Endothelial cell of umbilical vein (primary cell): ENCODE measurements at regions not wholly inside any gene's neighbourhood (a gene's known extent, or its start where the extent isn't known, plus 50 kb on each side); places are given as distances from the start of the nearest gene placed in this dataset.

Experiments used
- BruUV-seq: library from RNA; stranded (reverse); fragments of 400-500 nt; replicated peaks from 2 replicates; lab custom pipeline; 2021; lab: Mats Ljungman, UMichigan
- CTCF ChIA-PET: fragments of 300-600, 350-600 bp; sonication (Branson Sonifier 250); formaldehyde crosslinking; loops from one replicate; lab custom pipeline; 2021; ENCODE audit warnings: antibody characterized with exemption, inconsistent platforms; lab: Charles Lee
- POLR2A ChIA-PET: fragments of 300-600, 350-600 bp; sonication (Branson Sonifier 250); formaldehyde crosslinking; loops from one replicate; lab custom pipeline; 2021; ENCODE audit warnings: antibody characterized with exemption, inconsistent platforms; lab: Charles Lee
- DNase-seq: peaks from one replicate; pipeline ENCODE4 v3.0.0-alpha.2; 2011; ENCODE audit warnings: low read depth, low spot score
- FAIRE-seq: peaks from 2 replicates; lab custom pipeline; 2011; peaks lifted over from hg19 to GRCh38; lab: Jason Lieb, UNC
- H2AFZ ChIP-seq: 2 replicates; pipeline ENCODE4 v1.6.0; 2012; ENCODE audit warnings: low read depth, low read length, control low read depth, inconsistent platforms
- H3K27ac ChIP-seq: 2 replicates; pipeline ENCODE4 v1.5.1; 2011; ENCODE audit warnings: low read depth, mild to moderate bottlenecking, control low read depth, low read length, moderate library complexity; ENCODE audit not compliant: insufficient read depth
- H3K27me3 ChIP-seq, 2 experiments: 2 replicates each; pipeline versions ENCODE4 v1.6.0 to v1.6.1; 2011; ENCODE audit warnings: low read length in 2 of 2, mixed read lengths in 1 of 2; ENCODE audit not compliant: control insufficient read depth in 2 of 2, insufficient read depth in 2 of 2
- H3K36me3 ChIP-seq, 2 experiments: 2 replicates in 1 of 2; 3 replicates in 1 of 2; pipeline ENCODE4 v1.5.1; 2011; ENCODE audit warnings: low read length in 2 of 2, mild to moderate bottlenecking in 1 of 2, moderate library complexity in 1 of 2; ENCODE audit not compliant: control insufficient read depth in 2 of 2, insufficient read depth in 2 of 2; ENCODE audit errors: extremely low read depth in 1 of 2
- H3K4me1 ChIP-seq: 3 replicates; pipeline ENCODE4 v1.5.1; 2011; ENCODE audit warnings: mild to moderate bottlenecking, low read length; ENCODE audit not compliant: control insufficient read depth, insufficient read depth; ENCODE audit errors: extremely low read depth
- H3K4me2 ChIP-seq: 2 replicates; pipeline ENCODE4 v1.6.1; 2011; ENCODE audit warnings: low read length, control low read depth, mixed read lengths; ENCODE audit not compliant: insufficient read depth
- H3K4me3 ChIP-seq, 3 experiments: fragments of 200-600 bp in 1 of 3; sonication (generic), shearing (Covaris generic) in 1 of 3; replicated peaks in 1 of 3; 2 replicates each; pipeline ENCODE4 v1.5.1; 2011 to 2016; ENCODE audit warnings: control low read depth in 3 of 3, low read length in 3 of 3, mild to moderate bottlenecking in 2 of 3, inconsistent platforms in 1 of 3, low read depth in 1 of 3, moderate library complexity in 1 of 3; ENCODE audit not compliant: insufficient read depth in 1 of 3
- H3K79me2 ChIP-seq: 2 replicates; pipeline ENCODE4 v1.6.0; 2012; ENCODE audit warnings: low read length, inconsistent platforms; ENCODE audit not compliant: control insufficient read depth, insufficient read depth
- H3K9ac ChIP-seq: replicated peaks from 2 replicates; pipeline ENCODE3; 2011; ENCODE audit warnings: low read length, control low read depth; ENCODE audit not compliant: insufficient read depth; ENCODE audit errors: extremely low read depth
- H3K9me1 ChIP-seq: replicated peaks from 3 replicates; pipeline ENCODE4 v1.6.0; 2011; ENCODE audit warnings: mild to moderate bottlenecking, low read length; ENCODE audit not compliant: control insufficient read depth, insufficient read depth; ENCODE audit errors: extremely low read depth
- H3K9me3 ChIP-seq: replicated peaks from 2 replicates; pipeline ENCODE4 v1.5.1; 2012; ENCODE audit warnings: low read length, inconsistent platforms; ENCODE audit not compliant: control insufficient read depth, insufficient read depth
- H4K20me1 ChIP-seq: replicated peaks from 2 replicates; pipeline ENCODE3; 2011; ENCODE audit warnings: mild to moderate bottlenecking, low read length; ENCODE audit not compliant: control insufficient read depth, insufficient read depth; ENCODE audit errors: extremely low read depth
- CTCF ChIP-seq, 2 donors: IDR thresholded peaks; 1 replicate in 1 of 2; 2 replicates in 1 of 2; pipeline ENCODE4 v1.5.1; 2011; ENCODE audit warnings: low read length in 2 of 2, mild to moderate bottlenecking in 2 of 2, moderate library complexity in 2 of 2, control low read depth in 1 of 2, inconsistent platforms in 1 of 2, low read depth in 1 of 2; ENCODE audit not compliant: insufficient read depth in 1 of 2; ENCODE audit errors: extremely low read depth in 1 of 2
- EZH2 ChIP-seq: IDR thresholded peaks from 2 replicates; pipeline ENCODE4 v1.6.1; 2012; ENCODE audit warnings: borderline replicate concordance, low read depth, mild to moderate bottlenecking, moderate library complexity, low read length, inconsistent platforms; ENCODE audit not compliant: severe bottlenecking
- FOS ChIP-seq: IDR thresholded peaks from 2 replicates; pipeline ENCODE4 v1.6.1; 2011; ENCODE audit warnings: mild to moderate bottlenecking, low read length, moderate library complexity, borderline replicate concordance; ENCODE audit not compliant: insufficient read depth
- GATA2 ChIP-seq: IDR thresholded peaks from 2 replicates; pipeline ENCODE4 v1.7.0; 2011; ENCODE audit warnings: low read depth, mild to moderate bottlenecking, moderate library complexity, mixed read lengths, low read length; ENCODE audit not compliant: insufficient read length, insufficient read depth
- JUN ChIP-seq: IDR thresholded peaks from 2 replicates; pipeline ENCODE4 v1.6.1; 2011; ENCODE audit warnings: borderline replicate concordance, low read depth; ENCODE audit not compliant: insufficient read length, insufficient read depth
- MAX ChIP-seq: IDR thresholded peaks from 2 replicates; pipeline ENCODE4 v1.6.1; 2011; ENCODE audit not compliant: insufficient read depth, insufficient read length
- MYC ChIP-seq: IDR thresholded peaks from one replicate; pipeline ENCODE4 v1.6.1; 2011; ENCODE audit warnings: mild to moderate bottlenecking, low read depth, low read length
- POLR2A ChIP-seq: IDR thresholded peaks from 2 replicates; pipeline ENCODE4 v1.6.1; 2012; ENCODE audit warnings: low read depth, mild to moderate bottlenecking, control low read depth, low read length
- POLR2AphosphoS5 ChIP-seq: IDR thresholded peaks from 2 replicates; pipeline ENCODE4 v1.6.1; 2012; ENCODE audit warnings: low read depth, mild to moderate bottlenecking, control low read depth, low read length, moderate library complexity; ENCODE audit not compliant: insufficient read depth
- dilution Hi-C: fragments of 300-500 bp; cut with MboI; formaldehyde crosslinking; loops from one replicate; pipeline ENCODE4 v1.15.0; 2019; ENCODE audit warnings: low sequenced_read_pairs; ENCODE audit not compliant: extremely low pct_ligation_motif_present
- intact Hi-C: fragments of 100-400 bp; cut with micrococcal nuclease; formaldehyde crosslinking; loops from one replicate; pipeline ENCODE4 v1.10.0; 2022

- no peak for TF ChIP-seq MYC
- no peak for TF ChIP-seq CTCF (IDR thresholded peaks at IDR 0.05; ENCODE audit: extremely low read depth in 1 of 2, insufficient read depth in 1 of 2, low read depth in 1 of 2, low read length in 2 of 2)
- no peak for TF ChIP-seq FOS
- no peak for TF ChIP-seq GATA2
- no peak for TF ChIP-seq EZH2
- TF ChIP-seq POLR2A: no peak
- TF ChIP-seq POLR2AphosphoS5: no peak
- TF ChIP-seq MAX: no peak
- TF ChIP-seq JUN: no peak
- Histone ChIP-seq H3K4me3 (no peak overlapping the region), H3K4me2 (no peak overlapping the region), H2AFZ (no peak overlapping the region), H3K9me3 (no peaks in the 10 kb centered on the region), H3K36me3 (no peaks in the 10 kb centered on the region), H3K79me2 (no peaks in the 10 kb centered on the region), H3K9ac (no peak overlapping the region), H4K20me1 (no peaks in the 10 kb centered on the region), H3K9me1 (no peaks in the 10 kb centered on the region), H3K4me1 (no peaks in the 10 kb centered on the region), H3K27me3 (no peaks in the 10 kb centered on the region), H3K27ac (no peak overlapping the region)
- FAIRE-seq (no peak), DNase-seq (no peak)
- POLR2A ChIA-PET: no interaction called here
- intact Hi-C loops: no loop called here
- dilution Hi-C loops: no loop called here
- CTCF ChIA-PET: no interaction called here
- BruUV-seq: no TSS peak
Measured at GRCh38 chr17:77651988-77652387, 306.5 kb upstream of the TNRC6C start.
